GM12878 (cell line): ENCODE measurements at regions not wholly inside any gene's neighbourhood (a gene's known extent, or its start where the extent isn't known, plus 50 kb on each side); places are given as distances from the start of the nearest gene placed in this dataset.

Experiments used
- ATAC-seq: fragments of 200-7000 bp; cut with Tn5 transposase; 3 replicates; pipeline ENCODE4 v1.9.1; 2020; ENCODE audit warnings: mild to moderate bottlenecking, moderate library complexity
- BruUV-seq: library from RNA; stranded (reverse); fragments of 400-500 nt; replicated peaks from 2 replicates; lab custom pipeline; 2021; lab: Mats Ljungman, UMichigan
- CTCF ChIA-PET: fragments of 300-600 bp; sonication (Branson Sonifier 250); formaldehyde crosslinking; extraction: SDS; loops from one replicate; lab custom pipeline; 2021; ENCODE audit warnings: inconsistent platforms; lab: Yijun Ruan, JAX
- POLR2A ChIA-PET: fragments of 350-600 bp; formaldehyde crosslinking; extraction: SDS; loops from one replicate; lab custom pipeline; 2021; ENCODE audit warnings: inconsistent platforms; lab: Charles Lee
- RAD21 ChIA-PET: fragments of 300-600 bp; sonication (Branson Sonifier 250); formaldehyde crosslinking; loops from one replicate; lab custom pipeline; 2023; ENCODE audit warnings: antibody characterized with exemption; ENCODE audit not compliant: unreplicated experiment; lab: Charles Lee
- SMC1A ChIA-PET: fragments of 300-600 bp; sonication (Branson Sonifier 250); formaldehyde crosslinking; loops from one replicate; lab custom pipeline; 2023; ENCODE audit not compliant: unreplicated experiment, uncharacterized antibody; lab: Charles Lee
- DNase-seq: peaks from one replicate; pipeline ENCODE4 v3.0.0-alpha.2; 2011; ENCODE audit warnings: low read depth, low spot score
- FAIRE-seq: peaks from 3 replicates; lab custom pipeline; 2011; peaks lifted over from hg19 to GRCh38; lab: Jason Lieb, UNC
- H2AFZ ChIP-seq: 2 replicates; pipeline ENCODE4 v1.6.0; 2011; ENCODE audit warnings: low read depth, low read length, control low read depth; ENCODE audit not compliant: control insufficient read depth
- H3K27ac ChIP-seq: 2 replicates; pipeline ENCODE4 v1.5.1; 2011; ENCODE audit warnings: control low read depth; ENCODE audit not compliant: control insufficient read depth, insufficient read depth
- H3K27me3 ChIP-seq, 2 experiments: replicated peaks in 1 of 2; 2 replicates each; pipeline versions ENCODE4 v1.6.0 to v1.6.1; 2011; ENCODE audit warnings: low read length in 1 of 2; ENCODE audit not compliant: control insufficient read depth in 2 of 2, insufficient read depth in 2 of 2
- H3K36me3 ChIP-seq, 2 experiments: 2 replicates each; pipeline ENCODE4 v1.5.1; 2011; ENCODE audit warnings: low read length in 1 of 2; ENCODE audit not compliant: control insufficient read depth in 2 of 2, insufficient read depth in 2 of 2
- H3K4me1 ChIP-seq: 2 replicates; pipeline ENCODE4 v1.6.1; 2011; ENCODE audit warnings: mild to moderate bottlenecking, low read length, moderate library complexity, mixed read lengths; ENCODE audit not compliant: control insufficient read depth, insufficient read depth
- H3K4me2 ChIP-seq: 2 replicates; pipeline ENCODE4 v1.6.0; 2011; ENCODE audit warnings: control low read depth; ENCODE audit not compliant: control insufficient read depth, insufficient read depth
- H3K4me3 ChIP-seq: fragments of 200-600 bp; sonication (generic); 2 replicates; pipeline ENCODE4 v1.5.1; 2016
- H3K79me2 ChIP-seq: 2 replicates; pipeline ENCODE4 v1.6.0; 2011; ENCODE audit warnings: low read length; ENCODE audit not compliant: control insufficient read depth, insufficient read depth
- H3K9ac ChIP-seq: 2 replicates; pipeline ENCODE4 v1.8.0; 2011; ENCODE audit warnings: low read length, control low read depth, mixed read lengths; ENCODE audit not compliant: control insufficient read depth, insufficient read depth
- H3K9me3 ChIP-seq: replicated peaks from 3 replicates; pipeline ENCODE4 v1.5.1; 2011; ENCODE audit warnings: mild to moderate bottlenecking, low read length; ENCODE audit not compliant: control insufficient read depth, insufficient read depth
- H4K20me1 ChIP-seq: 2 replicates; pipeline ENCODE4 v1.6.0; 2011; ENCODE audit not compliant: control insufficient read depth, insufficient read depth
- ESRRA ChIP-seq: IDR thresholded peaks from 2 replicates; pipeline ENCODE4 v1.6.1; 2012; ENCODE audit warnings: mild to moderate bottlenecking, low read length, improper control_type of control experiment
- ETV6 ChIP-seq, 2 experiments: fragments of 450-650 bp in 1 of 2; IDR thresholded peaks in 1 of 2; conservative IDR thresholded peaks in 1 of 2; 2 replicates each; pipeline ENCODE4 v1.6.1; 2014; ENCODE audit warnings: antibody characterized with exemption in 1 of 2, borderline replicate concordance in 1 of 2, low read depth in 1 of 2, mild to moderate bottlenecking in 1 of 2, moderate library complexity in 1 of 2
- JUNB ChIP-seq: IDR thresholded peaks from 2 replicates; pipeline ENCODE4 v1.6.1; 2016; ENCODE audit warnings: antibody characterized with exemption, mild to moderate bottlenecking
- MEF2A ChIP-seq: IDR thresholded peaks from 2 replicates; pipeline ENCODE4 v1.6.1; 2011; ENCODE audit warnings: low read depth, mild to moderate bottlenecking, low read length, moderate library complexity; ENCODE audit not compliant: insufficient read depth
- RB1 ChIP-seq: fragments of 450-650 bp; formaldehyde crosslinking; IDR thresholded peaks from 2 replicates; pipeline ENCODE4 v1.6.1; 2017; ENCODE audit warnings: mild to moderate bottlenecking, borderline replicate concordance
- WRNIP1 ChIP-seq: IDR thresholded peaks from 2 replicates; pipeline ENCODE4 v1.6.1; 2011; ENCODE audit warnings: low read depth, low read length, improper control_type of control experiment, borderline replicate concordance
- in situ Hi-C: fragments of 300-500 bp; cut with MboI; formaldehyde crosslinking; loops from 9 replicates; pipeline ENCODE4 v1.14.3; 2018; ENCODE audit warnings: mixed read lengths
- intact Hi-C: fragments of 100-400 bp; cut with micrococcal nuclease; formaldehyde crosslinking; loops from one replicate; pipeline ENCODE4 v1.14.2; 2022; ENCODE audit not compliant: unreplicated experiment
- TF ChIP-seq, protein P1 (sequence below): IDR thresholded peaks from 2 replicates; pipeline ENCODE4 v1.6.1; 2012; ENCODE audit warnings: low read length, inconsistent platforms
- TF ChIP-seq, protein P2 (sequence below): IDR thresholded peaks from 2 replicates; pipeline ENCODE4 v1.6.1; 2011; ENCODE audit warnings: borderline replicate concordance, low read depth, mild to moderate bottlenecking, moderate library complexity, low read length; ENCODE audit not compliant: insufficient read depth, poor library complexity, severe bottlenecking
- TF ChIP-seq, protein P3 (sequence below): fragments of 450-650 bp; formaldehyde crosslinking; IDR thresholded peaks from 2 replicates; pipeline ENCODE4 v1.4.0; 2022; ENCODE audit warnings: mild to moderate bottlenecking, moderate library complexity
- TF ChIP-seq, protein P4 (sequence below): IDR thresholded peaks from 2 replicates; pipeline ENCODE4 v1.6.1; 2012; ENCODE audit warnings: low read depth, low read length, improper control_type of control experiment
- TF ChIP-seq, protein P5 (sequence below): fragments of 450-650 bp; IDR thresholded peaks from 2 replicates; pipeline ENCODE4 v1.6.1; 2017; ENCODE audit warnings: low read depth, mild to moderate bottlenecking, moderate library complexity
- TF ChIP-seq, protein P6 (sequence below): fragments of 450-650 bp; IDR thresholded peaks from 2 replicates; pipeline ENCODE4 v1.6.1; 2016; ENCODE audit warnings: mild to moderate bottlenecking
- TF ChIP-seq, protein P7 (sequence below): fragments of 450-650 bp; IDR thresholded peaks from 2 replicates; pipeline ENCODE4 v1.6.1; 2017; ENCODE audit warnings: borderline replicate concordance

DNA sequence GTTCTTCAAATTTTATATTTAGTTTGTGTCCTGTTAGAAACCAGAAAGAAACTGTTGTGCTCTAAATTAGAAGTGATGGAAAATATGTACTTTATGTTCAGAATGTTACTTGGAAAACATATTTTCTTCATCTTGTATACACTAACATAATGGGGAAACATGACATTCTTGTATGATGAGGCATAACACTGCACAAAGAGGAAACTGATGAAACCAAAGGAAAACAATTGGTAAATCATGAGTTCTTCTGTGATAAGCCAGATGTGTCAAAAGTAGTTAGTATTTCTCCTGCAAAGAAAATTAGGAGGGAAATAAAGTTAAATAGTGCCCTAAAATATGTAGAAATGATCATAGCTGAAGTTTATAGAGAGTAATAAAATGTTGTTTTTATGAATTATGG is 111.1 kb upstream of the FBN2 start:
- ChIA-PET RAD21 (no interaction called here), SMC1A (no interaction called here), POLR2A (no interaction called here), CTCF (no interaction called here)
- no peak for ATAC-seq
- H3K27ac ChIP-seq: no peak overlapping the region
- H3K4me3 ChIP-seq: no peak overlapping the region
- in situ Hi-C loops (no loop called here), intact Hi-C loops (no loop called here)
- H3K4me2 ChIP-seq: no peak overlapping the region
- no peaks in the 10 kb centered on the region for H3K9me3 ChIP-seq
- H2AFZ ChIP-seq: no peak overlapping the region
- H3K9ac ChIP-seq: no peak overlapping the region
- no peaks in the 10 kb centered on the region for H3K27me3 ChIP-seq
- no peaks in the 10 kb centered on the region for H4K20me1 ChIP-seq
- no peaks in the 10 kb centered on the region for H3K36me3 ChIP-seq
- no peak for FAIRE-seq
- no peak for DNase-seq
- H3K4me1 ChIP-seq: no peaks in the 10 kb centered on the region
- H3K79me2 ChIP-seq: no peaks in the 10 kb centered on the region
- no TSS peak for BruUV-seq
- TF ChIP-seq, protein P1, sequence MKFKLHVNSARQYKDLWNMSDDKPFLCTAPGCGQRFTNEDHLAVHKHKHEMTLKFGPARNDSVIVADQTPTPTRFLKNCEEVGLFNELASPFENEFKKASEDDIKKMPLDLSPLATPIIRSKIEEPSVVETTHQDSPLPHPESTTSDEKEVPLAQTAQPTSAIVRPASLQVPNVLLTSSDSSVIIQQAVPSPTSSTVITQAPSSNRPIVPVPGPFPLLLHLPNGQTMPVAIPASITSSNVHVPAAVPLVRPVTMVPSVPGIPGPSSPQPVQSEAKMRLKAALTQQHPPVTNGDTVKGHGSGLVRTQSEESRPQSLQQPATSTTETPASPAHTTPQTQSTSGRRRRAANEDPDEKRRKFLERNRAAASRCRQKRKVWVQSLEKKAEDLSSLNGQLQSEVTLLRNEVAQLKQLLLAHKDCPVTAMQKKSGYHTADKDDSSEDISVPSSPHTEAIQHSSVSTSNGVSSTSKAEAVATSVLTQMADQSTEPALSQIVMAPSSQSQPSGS: no peak
- TF ChIP-seq RB1: no peak
- TF ChIP-seq, protein P2, sequence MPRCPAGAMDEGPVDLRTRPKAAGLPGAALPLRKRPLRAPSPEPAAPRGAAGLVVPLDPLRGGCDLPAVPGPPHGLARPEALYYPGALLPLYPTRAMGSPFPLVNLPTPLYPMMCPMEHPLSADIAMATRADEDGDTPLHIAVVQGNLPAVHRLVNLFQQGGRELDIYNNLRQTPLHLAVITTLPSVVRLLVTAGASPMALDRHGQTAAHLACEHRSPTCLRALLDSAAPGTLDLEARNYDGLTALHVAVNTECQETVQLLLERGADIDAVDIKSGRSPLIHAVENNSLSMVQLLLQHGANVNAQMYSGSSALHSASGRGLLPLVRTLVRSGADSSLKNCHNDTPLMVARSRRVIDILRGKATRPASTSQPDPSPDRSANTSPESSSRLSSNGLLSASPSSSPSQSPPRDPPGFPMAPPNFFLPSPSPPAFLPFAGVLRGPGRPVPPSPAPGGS: no peak
- TF ChIP-seq, protein P3, sequence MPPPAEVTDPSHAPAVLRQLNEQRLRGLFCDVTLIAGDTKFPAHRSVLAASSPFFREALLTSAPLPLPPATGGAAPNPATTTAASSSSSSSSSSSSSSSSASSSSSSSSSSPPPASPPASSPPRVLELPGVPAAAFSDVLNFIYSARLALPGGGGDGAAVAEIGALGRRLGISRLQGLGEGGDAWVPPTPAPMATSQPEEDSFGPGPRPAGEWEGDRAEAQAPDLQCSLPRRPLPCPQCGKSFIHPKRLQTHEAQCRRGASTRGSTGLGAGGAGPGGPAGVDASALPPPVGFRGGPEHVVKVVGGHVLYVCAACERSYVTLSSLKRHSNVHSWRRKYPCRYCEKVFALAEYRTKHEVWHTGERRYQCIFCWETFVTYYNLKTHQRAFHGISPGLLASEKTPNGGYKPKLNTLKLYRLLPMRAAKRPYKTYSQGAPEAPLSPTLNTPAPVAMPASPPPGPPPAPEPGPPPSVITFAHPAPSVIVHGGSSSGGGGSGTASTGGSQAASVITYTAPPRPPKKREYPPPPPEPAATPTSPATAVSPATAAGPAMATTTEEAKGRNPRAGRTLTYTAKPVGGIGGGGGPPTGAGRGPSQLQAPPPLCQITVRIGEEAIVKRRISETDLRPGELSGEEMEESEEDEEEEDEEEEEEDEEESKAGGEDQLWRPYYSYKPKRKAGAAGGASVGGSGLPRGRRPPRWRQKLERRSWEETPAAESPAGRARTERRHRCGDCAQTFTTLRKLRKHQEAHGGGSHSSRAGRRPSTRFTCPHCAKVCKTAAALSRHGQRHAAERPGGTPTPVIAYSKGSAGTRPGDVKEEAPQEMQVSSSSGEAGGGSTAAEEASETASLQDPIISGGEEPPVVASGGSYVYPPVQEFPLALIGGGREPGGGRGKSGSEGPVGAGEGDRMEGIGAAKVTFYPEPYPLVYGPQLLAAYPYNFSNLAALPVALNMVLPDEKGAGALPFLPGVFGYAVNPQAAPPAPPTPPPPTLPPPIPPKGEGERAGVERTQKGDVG (CRISPR knock-in tag): no peak
- no peak for TF ChIP-seq JUNB
- no peak for TF ChIP-seq ESRRA
- TF ChIP-seq, protein P4, sequence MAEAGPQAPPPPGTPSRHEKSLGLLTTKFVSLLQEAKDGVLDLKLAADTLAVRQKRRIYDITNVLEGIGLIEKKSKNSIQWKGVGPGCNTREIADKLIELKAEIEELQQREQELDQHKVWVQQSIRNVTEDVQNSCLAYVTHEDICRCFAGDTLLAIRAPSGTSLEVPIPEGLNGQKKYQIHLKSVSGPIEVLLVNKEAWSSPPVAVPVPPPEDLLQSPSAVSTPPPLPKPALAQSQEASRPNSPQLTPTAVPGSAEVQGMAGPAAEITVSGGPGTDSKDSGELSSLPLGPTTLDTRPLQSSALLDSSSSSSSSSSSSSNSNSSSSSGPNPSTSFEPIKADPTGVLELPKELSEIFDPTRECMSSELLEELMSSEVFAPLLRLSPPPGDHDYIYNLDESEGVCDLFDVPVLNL: no peak
- TF ChIP-seq, protein P5, sequence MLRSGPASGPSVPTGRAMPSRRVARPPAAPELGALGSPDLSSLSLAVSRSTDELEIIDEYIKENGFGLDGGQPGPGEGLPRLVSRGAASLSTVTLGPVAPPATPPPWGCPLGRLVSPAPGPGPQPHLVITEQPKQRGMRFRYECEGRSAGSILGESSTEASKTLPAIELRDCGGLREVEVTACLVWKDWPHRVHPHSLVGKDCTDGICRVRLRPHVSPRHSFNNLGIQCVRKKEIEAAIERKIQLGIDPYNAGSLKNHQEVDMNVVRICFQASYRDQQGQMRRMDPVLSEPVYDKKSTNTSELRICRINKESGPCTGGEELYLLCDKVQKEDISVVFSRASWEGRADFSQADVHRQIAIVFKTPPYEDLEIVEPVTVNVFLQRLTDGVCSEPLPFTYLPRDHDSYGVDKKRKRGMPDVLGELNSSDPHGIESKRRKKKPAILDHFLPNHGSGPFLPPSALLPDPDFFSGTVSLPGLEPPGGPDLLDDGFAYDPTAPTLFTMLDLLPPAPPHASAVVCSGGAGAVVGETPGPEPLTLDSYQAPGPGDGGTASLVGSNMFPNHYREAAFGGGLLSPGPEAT: no peak
- TF ChIP-seq, protein P6, sequence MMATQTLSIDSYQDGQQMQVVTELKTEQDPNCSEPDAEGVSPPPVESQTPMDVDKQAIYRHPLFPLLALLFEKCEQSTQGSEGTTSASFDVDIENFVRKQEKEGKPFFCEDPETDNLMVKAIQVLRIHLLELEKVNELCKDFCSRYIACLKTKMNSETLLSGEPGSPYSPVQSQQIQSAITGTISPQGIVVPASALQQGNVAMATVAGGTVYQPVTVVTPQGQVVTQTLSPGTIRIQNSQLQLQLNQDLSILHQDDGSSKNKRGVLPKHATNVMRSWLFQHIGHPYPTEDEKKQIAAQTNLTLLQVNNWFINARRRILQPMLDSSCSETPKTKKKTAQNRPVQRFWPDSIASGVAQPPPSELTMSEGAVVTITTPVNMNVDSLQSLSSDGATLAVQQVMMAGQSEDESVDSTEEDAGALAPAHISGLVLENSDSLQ: no peak
- no peak for TF ChIP-seq MEF2A
- TF ChIP-seq ETV6 (conservative IDR thresholded peaks at IDR 0.05 in 1 of 2, IDR thresholded peaks at IDR 0.05 in 1 of 2; ENCODE audit: borderline replicate concordance in 1 of 2, low read depth in 1 of 2): no peak
- TF ChIP-seq, protein P7, sequence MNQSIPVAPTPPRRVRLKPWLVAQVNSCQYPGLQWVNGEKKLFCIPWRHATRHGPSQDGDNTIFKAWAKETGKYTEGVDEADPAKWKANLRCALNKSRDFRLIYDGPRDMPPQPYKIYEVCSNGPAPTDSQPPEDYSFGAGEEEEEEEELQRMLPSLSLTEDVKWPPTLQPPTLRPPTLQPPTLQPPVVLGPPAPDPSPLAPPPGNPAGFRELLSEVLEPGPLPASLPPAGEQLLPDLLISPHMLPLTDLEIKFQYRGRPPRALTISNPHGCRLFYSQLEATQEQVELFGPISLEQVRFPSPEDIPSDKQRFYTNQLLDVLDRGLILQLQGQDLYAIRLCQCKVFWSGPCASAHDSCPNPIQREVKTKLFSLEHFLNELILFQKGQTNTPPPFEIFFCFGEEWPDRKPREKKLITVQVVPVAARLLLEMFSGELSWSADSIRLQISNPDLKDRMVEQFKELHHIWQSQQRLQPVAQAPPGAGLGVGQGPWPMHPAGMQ: no peak
- TF ChIP-seq WRNIP1: no peak
